ENCODE measurements at regions not wholly inside any gene's neighbourhood (a gene's known extent, or its start where the extent isn't known, plus 50 kb on each side); places are given as distances from the start of the nearest gene placed in this dataset.
"Not testable (repeated sequence)": the region's sequence is repeated elsewhere in the genome, so short reads cannot be mapped to it uniquely, and the experiment has no call there.

GRCh38 chrY:9118704-9119103, 218.6 kb upstream of the TSPY4 start:
- DNase-seq, result no peak

- DNase-seq, result no peak
Measured at GRCh38 chrY:9124623-9125022, 212.6 kb upstream of the TSPY4 start.

- DNase-seq, result no peak
Measured at GRCh38 chrY:9126545-9126944, 210.7 kb upstream of the TSPY4 start.

- not testable (repeated sequence) for DNase-seq
Measured at GRCh38 chrY:9143366-9143765, 193.9 kb upstream of the TSPY4 start.

GRCh38 chrY:9154552-9154951, 182.7 kb upstream of the TSPY4 start:
- DNase-seq, result not testable (repeated sequence)

GRCh38 chrY:9155721-9156120, 181.5 kb upstream of the TSPY4 start:
- no peak for DNase-seq

- DNase-seq, result no peak
Measured at GRCh38 chrY:9158616-9159015, 178.6 kb upstream of the TSPY4 start.

- DNase-seq, result not testable (repeated sequence)
Measured at GRCh38 chrY:9160331-9160730, 176.9 kb upstream of the TSPY4 start.

GRCh38 chrY:9160976-9161375, 176.3 kb upstream of the TSPY4 start:
- not testable (repeated sequence) for DNase-seq

- not testable (repeated sequence) for DNase-seq
Measured at GRCh38 chrY:9161990-9162389, 175.3 kb upstream of the TSPY4 start.

GRCh38 chrY:9162424-9162823, 174.8 kb upstream of the TSPY4 start:
- not testable (repeated sequence) for DNase-seq

GRCh38 chrY:9177641-9178040, 159.6 kb upstream of the TSPY4 start:
- not testable (repeated sequence) for DNase-seq

GRCh38 chrY:9184827-9185226, 152.4 kb upstream of the TSPY4 start:
- DNase-seq, result not testable (repeated sequence)

- not testable (repeated sequence) for DNase-seq
Measured at GRCh38 chrY:9207082-9207481, 130.2 kb upstream of the TSPY4 start.

- no peak for DNase-seq
Measured at GRCh38 chrY:9226409-9226808, 110.9 kb upstream of the TSPY4 start.

- no peak for DNase-seq
Measured at GRCh38 chrY:9257255-9257654, 80.0 kb upstream of the TSPY4 start.

GRCh38 chrY:9257725-9258124, 79.5 kb upstream of the TSPY4 start:
- no peak for DNase-seq

- peak in 1 of 2 donors; percentile 14 for DNase-seq
Measured at GRCh38 chrY:9259368-9259767, 77.9 kb upstream of the TSPY4 start.

- DNase-seq, result no peak
Measured at GRCh38 chrY:9260426-9260825, 76.8 kb upstream of the TSPY4 start.

GRCh38 chrY:9265551-9265950, 71.7 kb upstream of the TSPY4 start:
- no peak for DNase-seq

GRCh38 chrY:9270351-9270750, 66.9 kb upstream of the TSPY4 start:
- DNase-seq, result not testable (repeated sequence)

- not testable (repeated sequence) for DNase-seq
Measured at GRCh38 chrY:9272847-9273246, 64.4 kb upstream of the TSPY4 start.

- not testable (repeated sequence) for DNase-seq
Measured at GRCh38 chrY:9278842-9279241, 58.4 kb upstream of the TSPY4 start.

Measured in hippocampal formation (tissue), 2 donors.